SHP77 treated with DMSO at 0.1 percent for 48 hours (cell line): ENCODE measurements at regions not wholly inside any gene's neighbourhood (a gene's known extent, or its start where the extent isn't known, plus 50 kb on each side); places are given as distances from the start of the nearest gene placed in this dataset.

Source experiments
- DNase-seq: peaks from one replicate; lab custom pipeline; 2025; lab: John Stamatoyannopoulos, UW

DNA sequence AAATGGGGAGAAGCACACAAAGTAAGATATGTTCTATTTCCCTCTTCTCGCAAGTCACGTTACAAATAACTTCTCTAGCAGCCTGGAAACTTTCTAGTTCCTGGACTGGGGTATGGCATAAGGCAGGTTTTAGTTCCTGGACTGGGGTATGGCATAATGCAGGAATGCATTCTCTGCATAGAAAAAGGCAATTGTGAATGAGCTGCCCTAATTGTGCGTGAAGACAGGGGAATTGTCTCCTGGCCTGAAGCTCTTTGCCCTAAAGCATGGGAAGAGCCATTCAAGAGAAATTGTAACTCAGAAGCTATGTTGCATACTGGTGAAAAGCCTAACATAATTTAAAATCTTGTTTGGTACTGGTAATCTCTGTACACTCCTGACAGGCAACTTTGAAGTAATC is 54.3 kb upstream of the CBLB start:
- no peak for DNase-seq

GRCh38 chr3:105927741-105928140 is 58.9 kb upstream of the CBLB start:
- DNase-seq, result no peak

DNA sequence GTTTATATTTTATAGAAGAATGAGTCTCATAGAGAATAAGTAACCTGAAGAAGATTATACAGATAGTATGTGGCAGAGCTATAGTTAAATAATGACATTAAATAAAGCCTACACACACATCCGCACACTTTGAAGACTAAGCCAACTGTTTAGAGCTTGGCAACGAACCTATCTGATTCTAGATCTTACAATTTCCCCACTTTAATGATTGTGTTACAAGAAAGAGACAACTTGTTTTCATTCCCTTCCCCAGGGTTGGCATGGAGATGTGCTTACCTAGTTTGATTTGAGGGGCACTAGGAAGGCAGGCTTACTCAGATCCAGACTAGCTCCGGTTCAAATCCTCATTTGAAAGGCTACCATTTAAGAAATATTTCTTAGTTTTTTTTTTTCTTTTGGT is 61.9 kb upstream of the CBLB start:
- DNase-seq, result no peak

- DNase-seq, result no peak
Measured at GRCh38 chr3:105931500-105931899, 62.7 kb upstream of the CBLB start.

GRCh38 chr3:105933871-105934270 is 65.1 kb upstream of the CBLB start:
- DNase-seq, result no peak

- no peak for DNase-seq
Measured at GRCh38 chr3:105938101-105938500, 69.3 kb upstream of the CBLB start.

DNA sequence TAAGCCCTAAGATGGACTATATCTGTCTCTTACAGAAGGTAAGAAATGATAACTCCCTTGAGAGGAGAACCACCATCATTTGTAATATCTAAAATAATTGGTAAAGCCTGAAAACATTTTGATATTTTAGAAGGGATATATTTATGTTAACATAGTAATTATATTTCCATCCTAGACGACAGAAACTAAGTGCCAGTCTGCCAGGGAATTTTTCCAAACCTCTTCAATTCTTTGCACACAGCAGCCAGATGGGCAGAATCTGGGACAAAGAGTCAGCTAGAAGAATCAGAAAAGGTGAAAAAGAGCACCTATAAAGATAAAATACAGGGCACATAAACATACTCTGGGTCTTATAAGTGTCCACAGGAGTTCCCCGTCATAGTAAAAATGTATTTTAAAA is 70.0 kb upstream of the CBLB start:
- DNase-seq, result no peak

- DNase-seq, result no peak
Measured at GRCh38 chr3:105944276-105944675, 75.5 kb upstream of the CBLB start.

GRCh38 chr3:105944721-105945120 is 75.9 kb upstream of the CBLB start:
- DNase-seq, result no peak

GRCh38 chr3:105948101-105948500 is 79.3 kb upstream of the CBLB start:
- DNase-seq, result no peak

DNA sequence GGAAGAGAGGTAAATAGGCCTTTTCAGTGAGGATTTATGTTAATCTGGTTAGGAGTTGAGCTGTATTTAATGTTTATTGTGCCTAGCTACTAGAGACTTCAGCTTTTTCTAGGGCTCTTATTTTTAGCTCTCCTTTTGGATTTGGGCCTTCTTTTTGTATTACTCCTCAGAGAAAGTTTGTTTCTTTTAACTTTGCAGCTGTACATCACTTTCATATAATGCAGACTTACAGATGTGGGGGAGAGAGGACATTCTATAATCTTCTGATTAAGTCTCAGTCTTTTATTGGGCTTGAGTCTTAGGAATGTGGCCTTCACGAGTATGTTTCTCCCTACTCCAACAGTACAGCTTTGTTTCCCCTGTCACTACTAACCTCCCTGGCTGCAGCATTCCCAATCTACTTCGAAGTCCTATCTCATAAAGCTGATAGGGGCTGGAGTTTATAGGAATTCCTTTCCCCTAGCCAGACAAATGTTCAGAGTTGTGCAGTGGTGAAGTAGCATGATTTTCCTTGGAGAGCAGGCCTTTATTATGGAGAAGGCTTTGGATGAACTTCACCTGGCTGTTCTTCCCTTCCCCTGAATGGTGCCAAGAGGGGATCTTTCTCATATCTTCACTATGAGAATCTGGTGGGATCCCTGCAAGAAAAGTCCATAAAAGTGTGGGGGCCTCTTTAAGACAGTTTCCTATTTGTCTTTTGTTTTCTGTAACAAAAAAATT is 82.2 kb upstream of the CBLB start:
- no peak for DNase-seq

DNA sequence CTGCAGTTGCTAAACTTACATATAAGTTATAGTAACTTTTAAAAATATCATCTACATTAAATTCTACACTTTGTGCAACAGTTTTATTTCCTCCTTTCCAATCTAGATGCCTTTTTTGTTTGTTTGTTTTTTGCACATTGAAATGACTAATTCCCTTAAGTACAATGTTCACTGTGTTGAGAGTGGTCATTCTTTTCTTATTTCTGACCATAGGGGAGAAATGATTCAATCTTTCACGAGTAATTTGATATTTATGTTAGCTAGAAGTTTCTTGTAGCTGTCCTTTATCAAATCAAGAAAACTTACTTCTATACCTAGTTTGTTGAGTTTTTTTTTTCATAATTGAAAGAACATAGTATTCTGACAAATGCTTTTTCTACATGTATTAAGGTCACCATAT is 85.0 kb upstream of the CBLB start:
- no peak for DNase-seq

DNA sequence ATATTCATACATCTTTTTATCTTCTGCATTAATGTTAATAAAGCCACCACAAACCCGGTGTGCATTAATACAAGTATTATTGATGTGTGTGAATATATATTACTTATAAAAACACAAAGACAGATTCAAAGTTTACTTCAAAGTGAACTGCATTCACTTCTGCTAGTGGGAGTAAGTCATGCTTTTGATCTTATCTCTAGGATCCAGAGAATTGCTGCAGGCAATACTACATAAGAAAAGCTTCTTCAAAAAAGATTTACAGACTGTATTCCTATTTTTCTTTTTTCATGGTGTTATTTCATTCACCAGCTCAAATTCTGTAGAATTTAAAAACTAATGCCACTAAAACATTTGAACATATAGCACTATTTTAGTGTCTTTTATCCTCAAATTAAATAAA is 87.5 kb upstream of the CBLB start:
- DNase-seq, result no peak

GRCh38 chr3:105957722-105958121 is 88.9 kb upstream of the CBLB start:
- no peak for DNase-seq

DNA sequence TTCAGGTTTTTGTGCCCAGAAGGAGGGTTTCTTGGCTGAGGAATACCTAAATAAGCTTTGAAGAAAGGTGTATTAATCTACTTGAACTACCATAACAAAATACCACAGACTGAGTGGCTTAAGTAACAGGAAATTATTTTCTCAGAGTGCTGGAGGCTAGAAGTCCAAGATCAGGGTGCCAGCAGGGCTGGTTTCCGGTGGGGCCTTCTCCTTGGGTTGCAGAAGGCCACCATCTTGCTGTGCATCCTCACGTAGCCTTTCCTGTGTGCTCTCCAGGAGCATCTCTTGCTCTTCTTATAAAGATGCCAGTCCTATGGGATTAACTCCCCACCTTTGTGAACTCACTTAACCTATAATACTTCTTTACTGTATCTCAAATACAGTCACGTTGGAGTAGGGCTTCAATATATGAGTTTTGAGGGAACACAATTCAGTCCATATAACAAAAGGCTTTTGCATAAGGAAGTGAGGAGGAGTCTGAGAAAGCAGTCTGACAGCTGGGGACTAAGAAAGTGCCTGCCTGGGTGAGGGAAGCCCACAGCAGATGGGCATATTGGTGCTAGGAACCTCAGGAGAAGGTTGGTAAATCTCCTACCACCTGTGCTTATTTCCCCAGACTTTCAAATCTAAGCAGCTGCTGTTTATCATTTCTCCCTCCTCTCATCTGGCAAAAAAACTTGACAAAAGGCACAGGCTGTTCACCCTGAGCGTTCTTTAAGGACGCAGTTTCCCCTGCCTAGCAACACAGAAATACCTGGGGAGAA is 89.6 kb upstream of the CBLB start:
- no peak for DNase-seq

DNA sequence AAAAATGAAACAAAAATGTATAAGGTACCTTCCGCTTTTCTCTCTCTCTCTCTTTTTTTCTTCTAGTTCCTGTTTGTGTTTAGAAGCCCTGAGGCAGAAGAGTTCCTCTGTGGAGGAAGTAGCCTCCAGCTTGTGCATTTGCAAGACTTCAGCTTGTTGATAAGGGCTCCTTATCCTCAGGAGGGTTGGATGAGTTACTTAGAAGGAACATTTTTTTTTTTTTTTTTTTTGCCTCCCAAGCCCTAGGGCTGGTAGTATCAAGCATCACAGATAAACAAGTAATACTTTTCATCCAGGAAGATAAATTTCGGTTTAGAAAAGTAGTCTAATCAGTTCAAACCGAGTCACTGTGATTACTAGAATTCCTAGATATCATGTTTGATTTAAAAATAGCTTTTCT is 91.0 kb upstream of the CBLB start:
- no peak for DNase-seq

DNA sequence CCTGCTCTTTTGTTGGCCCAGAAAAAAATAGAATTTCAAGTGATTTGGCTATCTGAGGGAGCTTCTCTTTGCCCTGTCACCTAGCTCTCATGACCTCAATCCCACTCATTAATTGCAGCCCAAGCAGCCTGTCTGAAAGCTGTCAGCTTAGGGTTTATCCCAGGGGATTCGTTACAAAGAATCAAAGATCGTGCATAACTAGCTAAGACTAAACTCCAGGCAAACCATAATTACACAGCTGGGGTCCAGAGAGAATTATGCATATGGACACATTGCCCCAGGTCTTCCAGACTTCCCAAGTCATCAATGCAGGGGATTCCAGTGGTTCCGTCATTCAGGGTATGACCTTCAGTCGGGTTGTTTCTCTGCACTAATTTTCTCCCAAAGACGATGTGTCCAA is 91.6 kb upstream of the CBLB start:
- no peak for DNase-seq

DNA sequence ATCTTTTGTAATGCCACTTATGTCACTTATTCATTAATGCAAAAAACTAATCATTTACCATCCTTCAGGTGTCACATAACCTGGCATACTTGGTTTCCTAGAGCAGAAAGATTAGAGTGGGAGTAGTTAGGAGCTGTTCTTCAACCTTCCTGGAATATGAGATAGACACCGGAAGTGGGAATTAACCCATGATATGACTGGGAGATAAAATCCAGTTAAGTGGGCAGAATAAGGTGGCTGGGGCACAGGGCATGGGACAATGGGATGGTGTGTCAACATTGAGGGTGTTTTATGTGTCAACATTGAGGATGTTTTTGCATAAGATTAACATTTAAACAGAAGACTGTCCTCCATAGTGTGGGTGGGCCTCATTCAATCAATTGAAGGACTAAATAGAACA is 94.3 kb upstream of the CBLB start:
- no peak for DNase-seq

DNA sequence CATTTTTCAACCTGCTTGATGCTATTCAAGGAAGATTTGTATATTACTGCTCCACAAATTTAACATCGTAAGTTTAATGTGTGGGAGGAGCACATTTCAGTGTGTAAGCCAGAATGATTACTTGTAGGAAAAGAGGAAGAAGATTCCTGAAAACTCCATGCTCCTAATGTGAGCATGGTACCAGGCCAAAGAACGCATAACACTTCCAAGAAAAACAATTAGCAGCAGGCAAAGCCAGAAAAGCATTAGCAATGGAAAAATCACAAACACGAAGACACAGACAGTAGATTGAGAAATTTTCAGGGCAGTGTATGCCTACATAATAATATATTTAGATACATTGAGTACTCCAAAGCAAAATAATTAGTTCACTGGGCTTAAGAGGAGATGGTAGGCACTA is 96.6 kb upstream of the CBLB start:
- DNase-seq, result no peak

DNA sequence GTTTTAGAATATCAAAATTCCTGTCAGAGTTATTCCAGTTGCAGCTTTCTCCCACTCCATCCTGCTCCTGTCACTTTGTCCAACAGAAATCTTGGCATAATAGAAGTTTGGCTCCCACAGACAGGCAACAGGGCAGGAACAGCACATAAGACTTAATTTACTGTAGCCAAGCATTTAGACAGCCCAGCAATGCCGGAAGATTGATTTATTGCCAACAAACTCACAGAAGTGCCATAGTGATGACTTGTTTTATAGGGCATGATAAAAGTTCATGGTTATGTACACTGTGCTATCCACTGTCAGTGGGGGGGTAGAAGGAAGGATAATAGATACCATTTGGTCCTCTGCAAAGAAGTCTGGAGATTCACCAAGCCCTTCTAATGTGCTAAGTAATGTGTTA is 98.3 kb upstream of the CBLB start:
- no peak for DNase-seq

GRCh38 chr3:105970283-105970682 is 101.5 kb upstream of the CBLB start:
- no peak for DNase-seq

DNA sequence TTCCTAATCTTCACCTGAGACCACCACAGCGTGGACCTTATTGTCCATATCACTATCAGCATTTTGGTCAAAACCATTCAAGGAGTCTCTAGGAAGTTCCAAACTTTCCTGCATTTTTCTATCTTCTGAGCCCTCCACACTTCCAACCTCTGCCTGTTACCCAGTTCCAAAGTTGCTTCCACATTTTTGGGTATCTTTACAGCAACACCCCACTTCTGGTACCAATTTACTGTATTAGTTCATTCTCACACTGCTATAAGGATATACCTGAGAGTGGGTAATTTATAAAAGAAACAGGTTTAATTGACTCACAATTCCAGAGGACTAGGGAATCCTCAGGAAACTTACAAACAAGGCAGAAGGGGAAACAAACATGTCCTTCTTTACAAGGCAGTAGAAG is 103.3 kb upstream of the CBLB start:
- no peak for DNase-seq

DNA sequence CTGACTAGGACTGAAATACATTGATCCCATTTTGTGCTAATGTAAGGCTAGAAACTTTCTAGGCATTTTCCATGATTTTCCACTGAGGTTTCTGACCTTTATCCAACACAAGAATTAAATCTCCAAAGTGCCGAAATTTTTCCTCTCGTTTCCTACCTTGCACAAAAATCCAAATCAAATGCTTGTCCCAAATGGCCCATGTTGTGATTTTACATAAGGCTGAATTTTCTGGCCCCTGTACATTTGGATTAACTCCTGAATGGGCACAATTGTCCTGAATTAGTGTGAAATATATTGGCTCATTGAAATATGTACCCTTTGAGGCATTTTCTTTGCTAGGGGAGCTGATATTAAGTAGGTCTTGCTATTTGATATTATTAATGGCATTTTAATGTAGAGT is 105.6 kb upstream of the CBLB start:
- DNase-seq, result no peak

- DNase-seq, result no peak
Measured at GRCh38 chr3:105976196-105976595, 107.4 kb upstream of the CBLB start.
